GM20431 (cell line): ENCODE measurements at regions not wholly inside any gene's neighbourhood (a gene's known extent, or its start where the extent isn't known, plus 50 kb on each side); places are given as distances from the start of the nearest gene placed in this dataset.

Source experiments
- in situ Hi-C: fragments of 300-500 bp; cut with MseI, MboI; formaldehyde crosslinking; loops from one replicate; pipeline ENCODE4 v1.15.0; 2020; ENCODE audit warnings: low sequenced_read_pairs; ENCODE audit not compliant: unreplicated experiment

- in situ Hi-C loops = loop anchor here (25.0 kb wide), 1 partner anchor 281 kb away; no protein-coding TSS in a partner anchor
Observed at GRCh38 chr4:74667944-74668343, 126.4 kb downstream of the BTC start.

GRCh38 chr4:74669702-74670101 lies 124.6 kb downstream of the BTC start:
- in situ Hi-C loops = loop anchor here (25.0 kb wide), 1 partner anchor 282 kb away; no protein-coding TSS in a partner anchor

GRCh38 chr4:74670583-74670982 lies 123.7 kb downstream of the BTC start:
- in situ Hi-C loops = loop anchor here (25.0 kb wide), 1 partner anchor 283 kb away; no protein-coding TSS in a partner anchor

GRCh38 chr4:74671080-74671698 lies 123.1 kb downstream of the BTC start:
- in situ Hi-C loops = loop anchor here (25.0 kb wide), 1 partner anchor 284 kb away; no protein-coding TSS in a partner anchor

GRCh38 chr4:74674750-74675149 lies 119.6 kb downstream of the BTC start:
- in situ Hi-C loops = loop anchor here (25.0 kb wide), 1 partner anchor 287 kb away; no protein-coding TSS in a partner anchor

- in situ Hi-C loops = no loop called here
Observed at GRCh38 chr4:74675673-74676279, 118.5 kb downstream of the BTC start.

- in situ Hi-C loops = no loop called here
Observed at GRCh38 chr4:74682567-74683359, 111.6 kb downstream of the BTC start.

GRCh38 chr4:74692972-74693371 lies 101.4 kb downstream of the BTC start:
- in situ Hi-C loops = no loop called here
